Neural cell (in vitro differentiated cells): ENCODE measurements at regions not wholly inside any gene's neighbourhood (a gene's known extent, or its start where the extent isn't known, plus 50 kb on each side); places are given as distances from the start of the nearest gene placed in this dataset.

Experiments
- H2AFZ ChIP-seq: fragments of 200-600, 300-800 bp; sonication (generic), shearing (Covaris generic); 2 replicates; pipeline ENCODE4 v1.6.0; 2014; ENCODE audit warnings: low read depth, mild to moderate bottlenecking, antibody characterized with exemption, low read length, moderate library complexity
- H3F3A ChIP-seq: fragments of 200-600 bp; shearing (Covaris generic); 2 replicates; pipeline ENCODE4 v1.6.1; 2016; ENCODE audit warnings: mild to moderate bottlenecking, moderate library complexity, mixed read lengths, antibody characterized with exemption, low read length; ENCODE audit not compliant: insufficient read depth, poor library complexity, severe bottlenecking
- H3K27ac ChIP-seq: fragments of 200-600, 300-800 bp; sonication (generic), shearing (Covaris generic); 2 replicates; pipeline ENCODE4 v1.5.1; 2014; ENCODE audit warnings: mild to moderate bottlenecking, low read length, moderate library complexity
- H3K27me3 ChIP-seq: fragments of 300-800, 200-600 bp; sonication (generic), shearing (Covaris generic); 2 replicates; pipeline ENCODE4 v1.6.0; 2014; ENCODE audit warnings: mild to moderate bottlenecking, low read depth, low read length, moderate library complexity; ENCODE audit not compliant: insufficient read depth
- H3K36me3 ChIP-seq: fragments of 300-800, 200-600 bp; sonication (generic), shearing (Covaris generic); 2 replicates; pipeline ENCODE4 v1.5.1; 2014; ENCODE audit warnings: mild to moderate bottlenecking, antibody characterized with exemption, low read length, moderate library complexity; ENCODE audit not compliant: insufficient read depth
- H3K4me2 ChIP-seq: fragments of 300-800, 200-600 bp; sonication (generic), shearing (Covaris generic); 2 replicates; pipeline ENCODE4 v1.6.0; 2014; ENCODE audit warnings: mild to moderate bottlenecking, low read length
- H3K4me3 ChIP-seq: fragments of 300-800, 200-600 bp; sonication (generic), shearing (Covaris generic); 2 replicates; pipeline ENCODE4 v1.5.1; 2014; ENCODE audit warnings: mild to moderate bottlenecking, low read length, moderate library complexity
- H3K79me2 ChIP-seq: fragments of 200-600 bp; shearing (Covaris generic); replicated peaks from 2 replicates; pipeline ENCODE4 v1.6.0; 2014; ENCODE audit warnings: mild to moderate bottlenecking, low read length, moderate library complexity; ENCODE audit not compliant: insufficient read depth
- H3K9ac ChIP-seq: fragments of 300-800, 200-600 bp; sonication (generic), shearing (Covaris generic); 2 replicates; pipeline ENCODE4 v1.6.1; 2016; ENCODE audit warnings: mild to moderate bottlenecking, low read length, mixed read lengths
- H3K9me2 ChIP-seq: fragments of 200-600 bp; shearing (Covaris generic); 2 replicates; pipeline ENCODE4 v1.6.1; 2016; ENCODE audit warnings: mild to moderate bottlenecking, low read length, mixed read lengths; ENCODE audit not compliant: insufficient read depth
- H3K9me3 ChIP-seq: fragments of 200-600, 300-800 bp; sonication (generic), shearing (Covaris generic); 2 replicates; pipeline ENCODE4 v1.6.1; 2016; ENCODE audit warnings: mild to moderate bottlenecking, mixed run types, low read length, moderate library complexity, mixed read lengths
- H4K20me1 ChIP-seq: fragments of 200-600 bp; shearing (Covaris generic); 2 replicates; pipeline ENCODE4 v1.6.1; 2016; ENCODE audit warnings: mild to moderate bottlenecking, mixed run types; ENCODE audit not compliant: insufficient read depth
- EP300 ChIP-seq: fragments of 450-650 bp; conservative IDR thresholded peaks from 2 replicates; pipeline ENCODE4 v1.6.1; 2014; ENCODE audit warnings: antibody characterized with exemption, mild to moderate bottlenecking, moderate library complexity; ENCODE audit not compliant: poor library complexity, severe bottlenecking
- EZH2 ChIP-seq: fragments of 200-600, 300-800 bp; shearing (Covaris generic), sonication (generic); IDR thresholded peaks from 2 replicates; pipeline ENCODE4 v1.6.1; 2014; ENCODE audit warnings: antibody characterized with exemption, low read length, borderline replicate concordance, mild to moderate bottlenecking; ENCODE audit not compliant: insufficient read depth, poor library complexity, severe bottlenecking
- MXI1 ChIP-seq: fragments of 450-650 bp; conservative IDR thresholded peaks from 2 replicates; pipeline ENCODE4 v1.6.1; 2014; ENCODE audit warnings: antibody characterized with exemption, mild to moderate bottlenecking; ENCODE audit not compliant: poor library complexity, severe bottlenecking
- POLR2AphosphoS5 ChIP-seq: IDR thresholded peaks from 2 replicates; pipeline ENCODE4 v1.6.1; 2012
- RAD21 ChIP-seq: fragments of 450-650 bp; conservative IDR thresholded peaks from 2 replicates; pipeline ENCODE4 v1.6.1; 2014; ENCODE audit warnings: antibody characterized with exemption, mild to moderate bottlenecking, moderate library complexity
- SMC3 ChIP-seq: fragments of 450-650 bp; conservative IDR thresholded peaks from 2 replicates; pipeline ENCODE4 v1.6.1; 2014; ENCODE audit warnings: antibody characterized with exemption, mild to moderate bottlenecking, moderate library complexity; ENCODE audit not compliant: poor library complexity
- TAF1 ChIP-seq: IDR thresholded peaks from 2 replicates; pipeline ENCODE4 v1.6.1; 2012; ENCODE audit warnings: low read depth
- TF ChIP-seq, protein P1 (sequence below): fragments of 450-650 bp; IDR thresholded peaks from 2 replicates; pipeline ENCODE4 v1.5.1; 2014; ENCODE audit warnings: antibody characterized with exemption, mild to moderate bottlenecking, moderate library complexity; ENCODE audit not compliant: poor library complexity, severe bottlenecking
- TF ChIP-seq, protein P2 (sequence below): IDR thresholded peaks from 2 replicates; pipeline ENCODE4 v1.6.1; 2012; ENCODE audit warnings: borderline replicate concordance

DNA sequence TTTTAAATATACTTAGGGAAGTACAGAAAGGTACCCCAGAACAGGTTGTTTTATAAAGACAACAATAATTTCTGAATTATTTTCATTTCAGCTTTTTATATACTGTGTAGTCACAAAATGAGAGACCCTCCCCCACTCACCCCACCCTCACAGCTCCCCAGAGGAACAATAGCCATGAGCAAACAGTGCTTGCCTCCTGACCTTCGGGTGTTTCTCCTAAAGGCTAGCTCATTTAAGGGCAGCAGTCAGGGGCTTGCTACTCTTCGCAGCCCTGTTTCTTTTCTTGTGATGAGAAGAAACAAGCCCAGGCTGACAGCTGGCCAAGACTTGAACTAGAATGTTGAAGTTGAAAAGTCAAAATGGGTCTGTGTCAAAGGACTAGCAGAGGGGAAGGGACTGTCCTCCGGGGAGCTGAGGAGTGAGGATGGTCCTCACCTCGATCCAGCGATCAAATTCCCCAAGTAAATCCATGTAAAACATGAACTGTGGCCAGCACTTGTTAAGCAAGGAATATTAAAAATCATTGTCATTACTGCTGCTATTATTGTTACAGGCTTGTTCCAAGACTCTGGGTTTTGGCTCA, 133.8 kb upstream of the ARHGAP5 start:
- H3K79me2 ChIP-seq = no peaks in the 10 kb centered on the region
- no peaks in the 10 kb centered on the region for H4K20me1 ChIP-seq
- no peak for TF ChIP-seq POLR2AphosphoS5
- no peak for TF ChIP-seq EP300
- TF ChIP-seq SMC3 = no peak
- no peak for TF ChIP-seq RAD21
- TF ChIP-seq EZH2 = no peak
- TF ChIP-seq, protein P1, sequence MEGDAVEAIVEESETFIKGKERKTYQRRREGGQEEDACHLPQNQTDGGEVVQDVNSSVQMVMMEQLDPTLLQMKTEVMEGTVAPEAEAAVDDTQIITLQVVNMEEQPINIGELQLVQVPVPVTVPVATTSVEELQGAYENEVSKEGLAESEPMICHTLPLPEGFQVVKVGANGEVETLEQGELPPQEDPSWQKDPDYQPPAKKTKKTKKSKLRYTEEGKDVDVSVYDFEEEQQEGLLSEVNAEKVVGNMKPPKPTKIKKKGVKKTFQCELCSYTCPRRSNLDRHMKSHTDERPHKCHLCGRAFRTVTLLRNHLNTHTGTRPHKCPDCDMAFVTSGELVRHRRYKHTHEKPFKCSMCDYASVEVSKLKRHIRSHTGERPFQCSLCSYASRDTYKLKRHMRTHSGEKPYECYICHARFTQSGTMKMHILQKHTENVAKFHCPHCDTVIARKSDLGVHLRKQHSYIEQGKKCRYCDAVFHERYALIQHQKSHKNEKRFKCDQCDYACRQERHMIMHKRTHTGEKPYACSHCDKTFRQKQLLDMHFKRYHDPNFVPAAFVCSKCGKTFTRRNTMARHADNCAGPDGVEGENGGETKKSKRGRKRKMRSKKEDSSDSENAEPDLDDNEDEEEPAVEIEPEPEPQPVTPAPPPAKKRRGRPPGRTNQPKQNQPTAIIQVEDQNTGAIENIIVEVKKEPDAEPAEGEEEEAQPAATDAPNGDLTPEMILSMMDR = no peak
- TF ChIP-seq, protein P2, sequence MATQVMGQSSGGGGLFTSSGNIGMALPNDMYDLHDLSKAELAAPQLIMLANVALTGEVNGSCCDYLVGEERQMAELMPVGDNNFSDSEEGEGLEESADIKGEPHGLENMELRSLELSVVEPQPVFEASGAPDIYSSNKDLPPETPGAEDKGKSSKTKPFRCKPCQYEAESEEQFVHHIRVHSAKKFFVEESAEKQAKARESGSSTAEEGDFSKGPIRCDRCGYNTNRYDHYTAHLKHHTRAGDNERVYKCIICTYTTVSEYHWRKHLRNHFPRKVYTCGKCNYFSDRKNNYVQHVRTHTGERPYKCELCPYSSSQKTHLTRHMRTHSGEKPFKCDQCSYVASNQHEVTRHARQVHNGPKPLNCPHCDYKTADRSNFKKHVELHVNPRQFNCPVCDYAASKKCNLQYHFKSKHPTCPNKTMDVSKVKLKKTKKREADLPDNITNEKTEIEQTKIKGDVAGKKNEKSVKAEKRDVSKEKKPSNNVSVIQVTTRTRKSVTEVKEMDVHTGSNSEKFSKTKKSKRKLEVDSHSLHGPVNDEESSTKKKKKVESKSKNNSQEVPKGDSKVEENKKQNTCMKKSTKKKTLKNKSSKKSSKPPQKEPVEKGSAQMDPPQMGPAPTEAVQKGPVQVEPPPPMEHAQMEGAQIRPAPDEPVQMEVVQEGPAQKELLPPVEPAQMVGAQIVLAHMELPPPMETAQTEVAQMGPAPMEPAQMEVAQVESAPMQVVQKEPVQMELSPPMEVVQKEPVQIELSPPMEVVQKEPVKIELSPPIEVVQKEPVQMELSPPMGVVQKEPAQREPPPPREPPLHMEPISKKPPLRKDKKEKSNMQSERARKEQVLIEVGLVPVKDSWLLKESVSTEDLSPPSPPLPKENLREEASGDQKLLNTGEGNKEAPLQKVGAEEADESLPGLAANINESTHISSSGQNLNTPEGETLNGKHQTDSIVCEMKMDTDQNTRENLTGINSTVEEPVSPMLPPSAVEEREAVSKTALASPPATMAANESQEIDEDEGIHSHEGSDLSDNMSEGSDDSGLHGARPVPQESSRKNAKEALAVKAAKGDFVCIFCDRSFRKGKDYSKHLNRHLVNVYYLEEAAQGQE = no peak
- no peak for TF ChIP-seq TAF1
- TF ChIP-seq MXI1 = no peak
- H2AFZ ChIP-seq = no peak overlapping the region
- H3K27me3 ChIP-seq = no peaks in the 10 kb centered on the region
- H3K9me2 ChIP-seq = no peaks in the 10 kb centered on the region
- no peak overlapping the region for H3K27ac ChIP-seq
- H3K4me3 ChIP-seq = no peak overlapping the region
- H3K36me3 ChIP-seq = no peaks in the 10 kb centered on the region
- no peak overlapping the region for H3K4me2 ChIP-seq
- H3F3A ChIP-seq = no peaks in the 10 kb centered on the region
- no peaks in the 10 kb centered on the region for H3K9me3 ChIP-seq
- no peak overlapping the region for H3K9ac ChIP-seq

DNA sequence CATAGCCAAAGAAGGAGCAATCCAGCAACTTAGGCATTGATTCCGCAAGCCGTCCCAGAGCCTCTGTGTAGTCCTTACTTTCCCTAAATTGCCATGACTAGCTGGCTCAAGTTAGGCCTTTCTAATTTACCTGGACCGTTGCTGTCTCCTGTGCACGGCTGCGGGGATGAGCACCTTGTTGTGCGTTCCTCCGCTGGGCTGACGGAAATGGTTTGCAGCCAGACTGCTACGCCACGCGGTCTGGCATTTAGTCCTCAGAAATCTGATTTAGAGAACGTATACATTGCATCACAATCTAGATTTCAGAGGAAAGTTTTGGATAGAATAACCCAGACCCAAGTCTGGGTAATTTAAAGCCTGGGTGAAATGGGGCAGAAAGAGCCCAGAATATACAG, 133.2 kb upstream of the ARHGAP5 start:
- Histone ChIP-seq H3F3A (no peaks in the 10 kb centered on the region), H3K36me3 (no peaks in the 10 kb centered on the region), H3K9me2 (no peaks in the 10 kb centered on the region), H4K20me1 (no peaks in the 10 kb centered on the region), H3K27ac (no peak overlapping the region), H3K4me3 (no peak overlapping the region), H3K4me2 (no peak overlapping the region), H3K79me2 (no peaks in the 10 kb centered on the region), H3K9ac (no peak overlapping the region), H3K27me3 (no peaks in the 10 kb centered on the region), H3K9me3 (no peaks in the 10 kb centered on the region), H2AFZ (no peak overlapping the region)
- TF ChIP-seq RAD21 (no peak), TAF1 (no peak), POLR2AphosphoS5 (no peak), EP300 (no peak), MXI1 (no peak), SMC3 (no peak), EZH2 (no peak)
- TF ChIP-seq, protein P2 = no peak
- TF ChIP-seq, protein P1 = no peak
